NCI-H1105 treated with DMSO at 0.1 percent for 48 hours (cell line): ENCODE measurements at regions not wholly inside any gene's neighbourhood (a gene's known extent, or its start where the extent isn't known, plus 50 kb on each side); places are given as distances from the start of the nearest gene placed in this dataset.

ENCODE experiments used
- DNase-seq: peaks from one replicate; lab custom pipeline; 2025; lab: John Stamatoyannopoulos, UW

DNA sequence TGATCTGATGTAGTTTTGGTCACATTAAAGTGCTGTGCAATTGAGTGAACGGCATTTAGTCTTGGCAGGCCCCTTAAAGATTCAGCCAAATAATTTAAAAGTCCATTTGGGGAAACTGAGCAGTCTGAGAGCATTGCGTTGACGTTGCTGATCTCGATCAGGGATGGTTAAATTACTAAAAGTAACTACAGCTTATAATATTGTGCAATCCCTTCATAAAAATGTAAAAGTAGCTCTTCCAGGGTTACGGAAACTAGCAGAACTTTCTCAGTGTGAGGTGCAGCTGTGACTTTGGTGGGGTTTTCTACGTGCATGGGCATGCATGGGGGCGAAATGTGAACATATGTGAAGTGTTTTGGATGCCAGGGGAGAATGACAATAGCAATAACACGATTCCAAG, 184.5 kb upstream of the RNF32 start:
- DNase-seq: no peak

DNA sequence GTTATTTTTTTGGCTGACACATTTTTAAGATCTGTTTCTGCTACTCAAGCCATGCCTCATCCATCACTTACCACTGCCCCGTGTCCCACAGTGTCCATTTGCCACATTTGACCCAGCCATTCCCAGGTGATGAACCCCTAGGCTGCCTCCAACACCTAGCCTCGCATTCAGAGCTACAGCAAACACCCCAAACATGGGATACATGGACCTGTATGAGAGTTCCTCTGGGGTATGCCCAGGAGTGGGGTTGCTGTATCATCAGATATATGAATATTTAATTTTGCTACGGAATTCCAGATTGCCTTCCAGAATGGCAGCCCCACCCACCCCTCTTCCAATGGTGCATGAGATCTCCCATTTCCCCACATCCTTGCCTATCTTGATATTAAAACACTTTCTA, 190.1 kb upstream of the RNF32 start:
- DNase-seq: no peak

DNA sequence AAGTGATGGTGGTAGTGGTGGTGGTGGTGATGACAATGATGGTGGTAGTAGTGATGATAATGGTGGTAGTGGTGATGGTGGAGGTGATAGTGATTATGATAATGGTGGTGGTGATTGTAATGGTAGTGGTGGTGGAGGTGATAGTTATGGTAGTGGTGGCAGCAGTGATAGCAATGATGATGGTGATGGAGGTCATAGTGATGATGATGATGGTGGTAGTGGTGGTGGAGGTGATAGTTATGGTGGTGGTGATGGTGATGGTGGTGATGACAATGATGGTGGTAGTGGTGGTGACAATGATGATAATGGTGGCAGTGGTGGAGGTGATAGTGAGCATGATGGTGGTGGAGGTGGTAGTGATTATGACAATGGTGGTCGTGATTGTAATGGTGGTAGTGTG, 191.7 kb upstream of the RNF32 start:
- no peak for DNase-seq

DNA sequence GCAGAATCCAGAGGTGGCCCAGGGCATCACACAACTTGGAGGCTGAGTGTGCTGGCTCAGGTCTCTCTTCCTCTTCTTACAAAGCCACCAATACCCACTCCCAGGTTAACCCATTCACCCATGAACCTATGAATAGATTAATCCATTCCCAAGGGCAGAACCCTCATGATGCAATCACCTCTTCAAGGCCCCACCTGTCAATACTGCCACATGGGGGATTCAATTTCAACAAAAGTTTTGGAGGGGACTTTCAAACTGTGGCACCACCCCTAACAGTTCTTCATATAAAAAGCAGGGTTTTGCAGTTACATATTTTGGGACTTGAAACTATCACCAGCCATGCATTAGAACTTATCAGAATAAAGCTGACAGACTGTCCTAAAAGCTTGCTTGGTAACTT, 193.6 kb upstream of the RNF32 start:
- DNase-seq: no peak

DNA sequence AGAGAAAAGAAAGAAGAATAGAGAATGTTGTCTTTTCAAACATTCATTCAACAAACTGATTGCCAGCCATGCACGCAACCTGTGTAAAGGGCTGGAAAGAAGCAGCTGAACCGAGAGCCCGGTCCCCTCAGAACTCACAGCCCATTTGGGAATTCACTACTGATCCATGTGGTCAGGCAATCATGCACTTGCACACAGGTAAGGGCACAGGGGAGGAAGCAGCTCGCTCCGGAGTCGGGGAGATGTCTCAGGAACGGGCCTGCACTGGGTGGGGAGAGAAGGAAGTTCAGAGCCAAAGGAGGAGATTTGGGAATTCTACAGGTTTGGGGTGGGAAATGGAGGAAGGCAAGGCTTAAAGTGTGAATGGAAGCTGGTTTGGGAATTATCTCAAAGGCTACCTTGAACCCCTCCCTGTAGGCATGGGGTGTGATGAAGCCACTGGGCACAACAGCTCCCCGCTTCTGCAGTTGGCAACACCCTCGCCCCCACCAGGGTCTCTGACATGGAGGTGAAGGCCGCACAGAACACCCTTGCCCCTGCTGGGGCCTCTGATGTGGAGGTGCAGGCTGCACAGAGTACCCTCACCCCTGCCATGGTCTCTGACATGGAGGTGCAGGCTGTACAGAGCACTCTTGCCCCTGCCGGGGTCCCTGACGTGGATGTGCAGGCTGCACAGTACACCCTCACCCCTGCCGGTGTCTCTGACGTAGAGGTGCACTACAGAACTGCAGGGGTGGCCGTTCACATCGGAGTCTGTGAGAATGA, 194.4 kb upstream of the RNF32 start:
- DNase-seq: no peak

DNA sequence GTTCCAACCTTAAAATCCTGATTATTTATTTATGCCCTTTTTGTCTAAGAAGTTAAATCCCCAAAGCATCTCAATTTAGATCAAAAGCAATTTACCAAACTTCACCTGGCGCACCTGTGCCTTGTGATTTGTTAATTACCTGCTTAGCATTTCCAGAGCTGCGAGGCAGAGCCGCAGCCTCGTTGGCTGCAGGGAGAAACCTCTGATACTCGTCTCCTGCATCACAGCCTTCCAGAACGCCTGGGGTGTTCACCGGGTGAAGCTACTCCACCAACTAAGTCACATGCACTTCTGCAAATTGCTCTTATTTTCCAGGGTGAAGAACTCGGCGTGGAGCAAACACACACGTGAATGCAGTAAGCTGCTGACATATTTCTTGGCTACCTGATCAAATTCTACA, 198.1 kb upstream of the RNF32 start:
- no peak for DNase-seq

DNA sequence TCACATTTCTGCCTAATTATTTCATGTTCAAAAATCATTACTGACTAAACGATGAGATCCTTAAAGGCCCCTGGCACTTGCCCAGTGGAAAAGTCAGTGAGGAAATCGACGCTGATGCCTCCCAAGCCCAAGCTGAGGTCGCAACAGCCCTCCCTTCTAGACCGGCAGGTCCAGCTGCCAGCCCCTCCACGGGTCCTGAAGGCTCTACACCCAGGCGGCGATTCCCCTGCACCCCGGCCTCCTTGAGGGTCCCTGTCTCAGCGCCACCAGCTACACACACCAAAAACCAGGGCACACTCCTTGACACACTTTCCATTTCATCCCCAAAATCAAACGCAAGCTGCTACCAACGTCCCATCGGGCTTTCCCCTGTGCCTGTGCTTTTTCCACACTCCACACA, 200.1 kb upstream of the RNF32 start:
- no peak for DNase-seq

DNA sequence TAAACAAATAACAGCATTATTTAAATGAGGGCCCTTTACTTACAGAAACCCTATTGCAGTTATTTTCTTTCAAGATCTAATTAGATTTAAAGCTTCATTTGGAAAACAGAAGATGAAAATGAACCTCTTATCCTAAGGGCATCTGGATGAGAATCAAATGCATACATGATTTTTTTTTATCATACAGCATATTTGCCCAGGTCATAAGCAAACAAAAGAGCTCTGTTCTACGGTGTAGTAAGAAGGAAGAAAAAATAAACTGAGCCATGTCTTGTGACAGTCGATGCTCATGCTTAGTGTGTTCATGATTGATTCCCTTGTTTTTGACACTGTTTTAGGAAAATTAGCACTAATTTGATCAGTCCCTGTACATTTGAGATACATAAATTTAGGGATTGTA, 202.6 kb upstream of the RNF32 start:
- DNase-seq: peak; percentile 21

DNA sequence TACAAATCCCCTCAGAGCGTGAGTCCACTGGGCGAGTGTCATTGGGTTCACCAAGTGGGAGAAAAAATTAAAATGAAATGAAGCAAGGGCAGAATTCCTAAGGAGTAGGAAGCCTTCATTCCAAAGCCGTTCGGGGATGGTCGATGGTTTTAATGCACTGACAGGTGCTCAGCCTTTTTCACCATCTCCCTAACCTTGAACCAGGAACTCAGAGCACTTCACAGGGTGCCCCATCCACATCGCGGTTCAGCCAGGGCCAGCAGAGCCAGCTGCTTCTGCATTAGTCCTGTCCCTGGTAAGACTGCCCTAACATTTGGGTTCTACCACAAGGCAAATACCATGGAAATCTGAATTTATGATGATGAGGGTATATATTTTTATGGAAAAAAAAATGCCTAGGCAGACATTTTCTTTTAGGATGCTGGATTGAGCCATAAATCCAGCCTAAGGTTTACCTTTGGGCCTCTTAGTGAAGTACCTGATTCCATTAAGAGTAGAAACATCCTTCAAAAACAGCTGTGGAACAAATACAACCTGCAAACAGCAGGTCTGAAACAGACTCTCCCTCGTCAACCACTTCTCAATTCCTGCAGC, 203.5 kb upstream of the RNF32 start:
- no peak for DNase-seq

DNA sequence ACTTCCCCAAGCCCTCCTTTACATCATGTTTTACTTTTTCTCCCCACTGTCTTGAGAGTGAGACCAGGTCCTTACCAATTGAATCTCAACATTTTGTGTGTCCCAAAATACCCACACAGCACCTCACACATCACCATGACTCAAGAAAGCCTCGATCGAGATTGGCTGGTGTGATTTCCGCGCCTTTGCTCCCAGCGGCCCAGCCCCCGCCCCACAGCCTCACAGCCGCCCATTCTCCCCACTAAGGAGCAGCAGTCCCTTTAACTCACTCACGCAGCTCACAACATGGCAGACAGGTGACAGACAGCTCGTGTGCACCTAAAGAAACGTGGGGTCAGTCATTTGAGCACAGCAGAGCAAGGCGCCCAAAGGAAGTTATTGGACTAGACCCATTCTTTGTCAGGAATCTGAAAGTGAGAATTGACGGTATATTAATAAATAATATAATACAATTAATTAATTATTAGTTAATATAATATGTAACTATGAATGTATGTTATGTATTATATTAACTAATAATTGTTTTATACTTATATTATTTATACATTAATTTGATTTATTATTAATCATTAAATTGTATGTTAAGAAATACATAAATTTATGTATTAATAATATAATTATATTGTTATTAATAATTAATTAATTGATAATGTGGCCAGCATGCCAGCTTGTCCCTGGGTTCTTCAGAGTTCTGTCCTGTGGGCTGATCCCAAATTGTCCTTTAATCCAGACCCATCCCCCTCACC, 204.9 kb upstream of the RNF32 start:
- DNase-seq: no peak

DNA sequence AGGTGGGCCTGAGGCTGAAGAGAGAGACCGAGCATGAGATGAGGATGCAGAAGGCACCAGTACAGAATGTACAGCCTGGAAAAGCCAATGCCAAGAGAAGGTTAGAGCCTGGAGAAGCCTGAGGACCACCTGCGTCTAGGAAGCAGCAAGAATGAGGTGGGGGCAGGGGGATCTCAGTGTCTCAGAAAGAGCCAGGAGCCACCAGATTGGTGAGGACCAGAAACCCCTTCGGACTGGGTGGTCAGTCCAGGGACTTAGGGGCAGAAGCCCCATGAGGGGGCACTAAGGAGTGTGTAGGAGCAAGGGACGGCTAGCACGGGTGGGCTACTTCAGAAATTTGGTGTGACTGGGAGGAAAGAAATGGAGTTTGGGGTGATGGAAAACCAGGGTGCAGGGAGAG, 205.9 kb upstream of the RNF32 start:
- DNase-seq: no peak

DNA sequence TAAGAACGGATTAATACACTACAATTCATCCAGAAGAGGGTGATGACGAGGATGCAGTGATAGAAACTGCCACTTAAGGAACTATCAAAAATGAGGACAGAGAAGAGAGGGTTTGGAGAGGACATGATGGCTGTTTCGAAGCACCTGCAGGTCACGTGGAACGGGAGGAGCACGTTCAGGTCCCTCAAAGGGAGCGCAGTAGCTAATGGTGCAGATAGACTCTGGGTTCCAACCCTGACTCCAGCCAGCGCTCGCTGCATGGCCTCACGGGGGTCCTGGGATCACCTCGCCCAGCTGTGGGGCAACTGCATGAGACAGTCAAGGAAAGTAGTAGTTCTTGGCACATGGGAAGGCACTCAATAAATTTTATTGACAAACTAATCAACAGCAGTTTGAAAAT, 208.6 kb upstream of the RNF32 start:
- DNase-seq: no peak

DNA sequence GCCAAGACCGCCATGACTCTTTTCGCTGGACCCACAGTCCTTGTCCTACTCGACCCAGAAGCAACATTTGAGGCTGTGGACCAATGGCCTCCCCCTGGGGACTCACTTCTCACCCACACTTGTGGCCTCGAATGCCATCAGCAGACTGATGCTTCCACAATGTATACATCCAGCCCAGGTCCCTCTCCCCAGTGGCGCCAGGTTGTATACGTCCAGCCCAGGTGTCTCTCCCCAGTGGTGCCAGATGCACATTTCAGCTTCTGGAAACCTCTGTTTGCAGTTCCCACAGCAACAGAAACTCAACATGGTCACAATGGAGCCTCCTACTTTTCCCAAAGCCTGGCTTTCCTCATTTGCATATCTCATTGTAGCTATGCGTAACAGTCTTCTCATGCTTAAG, 210.5 kb upstream of the RNF32 start:
- no peak for DNase-seq

DNA sequence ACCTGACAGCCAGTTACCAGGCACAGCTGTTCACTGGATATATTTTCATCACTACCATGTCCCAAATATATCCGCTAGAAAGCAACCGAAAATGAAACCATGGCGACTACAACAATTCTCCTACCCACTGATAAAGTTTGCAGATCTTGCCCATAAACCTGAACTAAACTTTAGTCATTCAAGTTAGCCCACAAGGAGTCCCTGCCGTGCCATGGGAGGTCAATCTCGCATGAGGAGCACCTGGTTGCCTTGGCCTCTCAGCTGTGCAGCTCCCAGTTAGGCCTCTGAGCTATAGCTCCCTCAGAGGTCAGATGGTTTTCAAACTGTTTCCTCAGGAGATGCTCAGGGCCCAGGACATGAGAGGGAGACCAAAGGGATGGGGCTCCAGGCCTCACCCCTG, 211.1 kb upstream of the RNF32 start:
- DNase-seq: no peak

DNA sequence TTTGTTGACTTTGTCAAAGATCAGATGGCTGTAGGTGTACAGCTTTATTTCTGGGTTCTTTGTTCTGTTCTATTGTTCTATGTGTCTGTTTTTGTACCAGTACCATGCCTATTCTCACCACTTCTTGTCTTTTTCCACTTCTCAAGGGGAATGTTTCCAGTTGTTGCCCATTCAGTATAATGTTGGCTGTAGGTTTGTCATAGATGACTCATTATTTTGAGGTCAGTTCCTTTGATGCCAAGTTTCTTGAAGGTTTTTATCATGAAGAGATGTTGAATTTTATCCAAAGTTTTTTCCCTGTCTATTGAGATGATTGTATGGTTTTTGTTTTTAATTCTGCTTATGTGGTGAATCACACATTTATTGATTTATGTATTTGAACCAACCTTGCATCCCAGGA, 216.7 kb upstream of the RNF32 start:
- no peak for DNase-seq

DNA sequence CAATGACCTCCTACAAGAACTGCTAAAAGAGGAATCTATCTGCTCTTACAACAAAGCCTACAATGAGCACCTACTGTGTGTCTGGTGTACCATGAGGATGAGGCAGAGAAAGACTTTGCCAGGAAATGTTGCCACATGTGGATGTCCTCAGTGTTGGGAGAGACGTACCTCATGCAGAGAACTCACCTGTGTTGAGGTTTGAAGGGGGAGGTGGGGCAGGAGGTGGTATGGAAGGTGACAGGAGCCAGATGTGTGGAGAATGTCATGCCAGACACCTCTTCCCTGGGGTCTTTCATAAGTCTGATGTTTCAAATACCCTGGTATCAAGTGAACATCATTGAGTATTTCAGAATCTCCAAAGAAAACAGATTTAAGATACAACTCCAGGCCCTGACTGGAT, 220.1 kb upstream of the RNF32 start:
- no peak for DNase-seq

DNA sequence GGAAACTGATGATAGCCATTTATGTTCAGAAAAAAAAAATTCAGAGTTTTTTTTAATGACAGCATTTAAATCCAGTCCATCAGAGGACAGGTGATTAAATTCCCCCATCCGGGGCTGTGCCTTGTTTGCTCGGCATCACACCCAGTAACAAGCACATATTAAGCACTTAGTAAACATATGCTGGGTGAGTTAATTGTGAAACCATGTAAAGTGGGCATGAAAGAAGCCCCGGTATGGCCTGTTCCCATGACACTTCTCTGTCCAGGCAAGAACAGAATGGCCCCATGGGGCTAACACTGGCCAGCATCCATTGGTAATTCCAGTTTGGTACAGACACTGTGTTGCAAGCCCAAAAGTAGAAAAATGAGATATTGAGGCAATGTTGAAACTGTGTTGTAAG, 220.8 kb upstream of the RNF32 start:
- no peak for DNase-seq

DNA sequence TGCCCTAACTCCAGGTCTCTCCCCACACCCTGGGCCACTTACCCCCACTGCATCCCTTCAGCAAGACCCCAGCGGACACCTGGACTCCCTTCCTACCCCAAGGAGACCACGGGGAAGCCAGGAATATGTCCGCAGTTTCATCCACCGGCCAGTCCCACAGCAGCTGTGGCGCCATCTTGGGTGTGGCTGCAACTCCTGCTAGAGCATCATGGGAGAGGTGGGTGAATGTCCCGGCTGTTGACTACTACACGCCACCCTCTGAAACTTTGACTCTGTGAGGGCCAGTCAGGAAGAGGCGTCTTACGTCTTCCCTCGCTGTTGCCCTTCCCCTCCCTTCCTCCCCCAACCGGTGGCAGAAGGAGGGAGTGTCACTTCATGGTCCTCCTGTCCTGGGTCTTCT, 238.3 kb upstream of the RNF32 start:
- DNase-seq: no peak

DNA sequence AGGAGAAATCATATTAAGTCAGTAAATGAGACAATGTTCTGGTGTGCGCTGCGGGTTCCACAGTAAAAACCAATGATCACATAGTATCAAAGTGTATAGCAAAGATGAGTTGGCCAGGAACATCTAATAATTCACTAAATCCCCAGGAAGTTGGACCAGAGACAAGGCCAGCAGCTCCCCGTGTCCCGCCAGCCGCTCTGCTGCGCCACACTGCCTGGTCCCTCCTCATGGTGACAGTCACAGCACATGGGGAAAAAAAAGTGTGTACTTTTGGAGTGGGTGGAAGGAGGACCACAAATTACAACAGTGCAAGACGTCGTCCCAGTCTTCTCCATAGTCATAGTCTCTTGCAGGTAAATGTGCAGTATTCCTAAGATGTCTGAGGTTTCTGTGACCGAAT, 239.0 kb upstream of the RNF32 start:
- no peak for DNase-seq

DNA sequence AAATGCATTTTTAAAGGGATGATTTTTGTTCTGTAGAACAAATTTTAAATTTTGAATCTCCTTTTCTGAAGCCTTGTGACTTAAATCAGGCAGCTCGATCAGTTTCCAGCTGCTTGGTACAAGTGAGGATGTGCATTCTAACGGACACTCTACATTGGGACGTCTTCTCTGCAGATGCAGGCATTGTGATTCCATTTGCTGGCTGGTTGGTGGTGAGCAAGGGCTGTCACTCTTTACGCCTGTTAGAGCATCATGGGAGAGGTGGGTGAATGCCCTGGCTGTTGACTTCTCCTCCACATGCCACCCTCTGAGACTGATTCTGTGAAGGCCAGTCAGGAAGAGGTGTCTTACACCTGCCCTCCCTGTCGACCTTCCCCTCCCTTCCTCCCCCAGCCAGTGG, 240.5 kb upstream of the RNF32 start:
- no peak for DNase-seq

DNA sequence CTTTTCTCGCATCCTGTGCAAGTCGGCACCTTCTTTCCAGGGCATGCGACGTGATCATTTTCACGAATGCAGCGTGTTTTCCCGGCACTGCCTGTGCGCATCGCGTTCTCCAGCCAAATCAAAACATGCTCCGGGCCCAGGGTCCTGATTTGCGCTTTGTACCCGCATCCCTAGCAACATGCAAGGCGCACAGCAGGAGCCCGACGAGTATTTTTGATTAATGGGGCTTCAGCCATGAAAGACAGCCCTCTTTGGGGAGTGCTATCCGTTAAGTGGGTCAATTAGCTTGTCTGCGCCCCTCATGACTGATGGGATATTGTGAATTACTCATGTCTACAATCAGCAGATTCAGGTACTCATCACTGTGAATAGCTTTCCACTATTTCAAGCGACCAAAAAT, 243.3 kb upstream of the RNF32 start:
- no peak for DNase-seq

DNA sequence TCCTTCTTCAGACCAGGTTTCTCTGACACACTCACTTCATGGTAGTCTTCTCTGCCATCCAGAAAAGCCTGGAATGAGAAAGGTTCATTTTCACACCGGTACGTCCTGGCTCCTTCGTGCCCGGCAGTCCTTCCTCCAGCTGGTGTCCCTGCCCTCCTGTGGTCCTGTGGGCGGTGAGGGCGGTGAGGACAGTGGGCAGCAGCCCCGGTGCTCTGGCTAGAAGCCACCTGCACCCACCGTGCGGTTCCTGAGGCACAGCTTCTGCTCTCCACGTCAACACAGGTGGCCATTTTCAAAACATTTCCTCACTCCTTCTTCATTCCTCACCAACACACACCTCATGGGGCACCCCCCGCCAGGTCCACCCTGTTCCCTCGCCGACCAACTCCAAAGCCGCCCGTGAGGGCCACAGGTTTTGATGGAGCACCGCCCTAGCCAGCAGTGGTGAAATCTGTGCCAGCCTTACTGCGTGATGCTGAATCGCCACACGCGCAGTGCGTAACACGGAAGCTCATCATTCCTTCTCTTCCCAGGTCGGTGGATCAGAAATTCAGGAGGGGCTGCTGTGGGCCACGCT, 251.4 kb upstream of the RNF32 start:
- DNase-seq: no peak

DNA sequence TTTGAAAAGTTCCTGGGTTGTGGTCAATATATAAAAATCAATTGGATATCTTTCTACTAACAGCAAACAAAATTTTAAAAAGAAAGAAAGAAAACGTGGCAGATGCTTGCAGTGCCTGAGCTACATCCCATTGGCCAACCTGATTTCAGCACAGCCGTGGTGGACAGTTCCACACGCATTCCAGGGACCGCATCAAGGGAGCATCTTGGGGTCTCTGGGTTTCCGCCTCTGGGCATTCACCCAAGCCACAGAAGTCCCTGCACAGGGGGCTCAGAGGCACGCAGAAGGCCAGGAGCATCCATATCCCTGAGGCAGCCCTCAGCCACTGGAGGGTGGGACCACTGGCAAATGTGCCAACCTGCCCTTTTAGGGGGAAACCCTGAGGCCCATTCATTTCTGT, 254.5 kb upstream of the RNF32 start:
- no peak for DNase-seq
